ENCODE measurements at regions not wholly inside any gene's neighbourhood (a gene's known extent, or its start where the extent isn't known, plus 50 kb on each side); places are given as distances from the start of the nearest gene placed in this dataset.

DNA sequence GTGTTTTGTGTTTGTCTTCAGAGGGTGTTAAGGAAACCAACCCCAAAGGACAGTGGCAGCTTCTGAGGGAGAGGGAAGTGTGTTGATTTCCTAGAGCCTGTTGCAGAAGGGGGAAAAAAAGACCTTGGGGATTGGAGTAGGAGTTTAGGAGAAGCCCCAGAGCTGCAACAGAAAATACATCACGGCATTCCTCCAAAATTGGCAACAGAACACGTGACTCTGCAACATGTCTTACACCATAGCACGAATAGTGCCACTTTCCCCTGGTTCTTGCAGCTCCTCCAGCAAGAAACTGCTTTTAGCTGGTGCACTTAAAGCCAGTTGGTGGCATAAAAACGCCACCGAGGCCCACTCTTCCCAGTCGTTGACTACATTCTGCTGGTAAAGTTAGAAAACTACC is 473.0 kb downstream of the CD83 start:
- Histone ChIP-seq H3K9me3 (no peaks in the 10 kb centered on the region), H3K4me1 (no peaks in the 10 kb centered on the region), H3K36me3 (no peaks in the 10 kb centered on the region), H3K4me3 (no peak overlapping the region), H3K27ac (no peak overlapping the region), H3K27me3 (no peaks in the 10 kb centered on the region)
- intact Hi-C loops (cut with DNase I) = no loop called here
- no peak for TF ChIP-seq POLR2AphosphoS5 (IDR thresholded peaks at IDR 0.05)
- no peak for TF ChIP-seq EP300 (IDR thresholded peaks at IDR 0.05)
- TF ChIP-seq, protein P1, sequence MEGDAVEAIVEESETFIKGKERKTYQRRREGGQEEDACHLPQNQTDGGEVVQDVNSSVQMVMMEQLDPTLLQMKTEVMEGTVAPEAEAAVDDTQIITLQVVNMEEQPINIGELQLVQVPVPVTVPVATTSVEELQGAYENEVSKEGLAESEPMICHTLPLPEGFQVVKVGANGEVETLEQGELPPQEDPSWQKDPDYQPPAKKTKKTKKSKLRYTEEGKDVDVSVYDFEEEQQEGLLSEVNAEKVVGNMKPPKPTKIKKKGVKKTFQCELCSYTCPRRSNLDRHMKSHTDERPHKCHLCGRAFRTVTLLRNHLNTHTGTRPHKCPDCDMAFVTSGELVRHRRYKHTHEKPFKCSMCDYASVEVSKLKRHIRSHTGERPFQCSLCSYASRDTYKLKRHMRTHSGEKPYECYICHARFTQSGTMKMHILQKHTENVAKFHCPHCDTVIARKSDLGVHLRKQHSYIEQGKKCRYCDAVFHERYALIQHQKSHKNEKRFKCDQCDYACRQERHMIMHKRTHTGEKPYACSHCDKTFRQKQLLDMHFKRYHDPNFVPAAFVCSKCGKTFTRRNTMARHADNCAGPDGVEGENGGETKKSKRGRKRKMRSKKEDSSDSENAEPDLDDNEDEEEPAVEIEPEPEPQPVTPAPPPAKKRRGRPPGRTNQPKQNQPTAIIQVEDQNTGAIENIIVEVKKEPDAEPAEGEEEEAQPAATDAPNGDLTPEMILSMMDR (IDR thresholded peaks at IDR 0.05) = no peak
- no peak for TF ChIP-seq POLR2A (IDR thresholded peaks at IDR 0.05)
- WGBS, 2 donors = 57 to 63% methylated on average over 6 of the region's 6 CpGs
- DNase-seq = no peak

DNA sequence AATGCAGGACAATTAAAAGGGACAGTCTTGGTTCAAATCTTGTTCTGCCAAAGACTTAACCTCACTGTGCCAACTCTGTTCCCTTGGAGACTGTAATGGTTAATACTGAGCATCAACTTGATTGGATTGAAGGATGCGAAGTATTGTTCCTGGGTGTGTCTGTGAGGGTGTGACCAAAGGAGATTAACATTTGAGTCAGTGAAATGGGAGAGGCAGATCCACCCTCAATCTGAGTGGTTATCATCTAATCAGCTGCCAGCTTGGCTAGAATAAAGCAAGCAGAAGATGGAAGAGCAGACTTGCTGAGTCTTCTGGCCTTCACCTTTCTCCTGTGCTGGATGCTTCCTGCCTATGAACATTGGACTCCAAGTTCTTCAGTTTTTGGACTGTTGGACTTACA is 474.4 kb downstream of the CD83 start:
- no peaks in the 10 kb centered on the region for H3K36me3 ChIP-seq
- no peak for DNase-seq
- TF ChIP-seq EP300 (IDR thresholded peaks at IDR 0.05) (no peak), POLR2AphosphoS5 (IDR thresholded peaks at IDR 0.05) (no peak), POLR2A (IDR thresholded peaks at IDR 0.05) (no peak)
- TF ChIP-seq, protein P1 (IDR thresholded peaks at IDR 0.05) = no peak
- H3K27me3 ChIP-seq = no peaks in the 10 kb centered on the region
- no peaks in the 10 kb centered on the region for H3K9me3 ChIP-seq
- 34 to 72% methylated on average over 1 of the region's 1 CpG for WGBS, 2 donors
- H3K4me3 ChIP-seq = no peak overlapping the region
- no peaks in the 10 kb centered on the region for H3K4me1 ChIP-seq
- no peak overlapping the region for H3K27ac ChIP-seq
- intact Hi-C loops (cut with DNase I) = no loop called here

DNA sequence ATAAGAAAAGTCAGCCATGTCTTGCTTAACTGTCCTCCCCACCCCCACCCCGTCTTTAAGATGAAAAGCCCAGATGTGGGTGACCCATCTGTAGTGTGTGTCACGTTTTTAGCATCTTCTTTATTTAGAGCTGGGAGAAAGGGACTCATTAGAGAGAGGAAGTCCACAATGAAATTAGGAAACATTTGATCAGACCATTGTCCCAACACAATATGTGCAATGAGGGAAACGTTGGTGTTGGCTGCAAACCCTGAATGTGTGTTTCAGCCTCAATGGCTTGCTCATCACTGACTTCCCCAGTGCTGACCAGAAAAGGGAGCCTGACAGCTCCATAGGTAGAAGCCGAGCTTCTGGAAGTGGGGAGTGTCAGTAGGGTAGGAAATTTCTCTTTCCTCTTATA is 475.7 kb downstream of the CD83 start:
- no peak for TF ChIP-seq POLR2A (IDR thresholded peaks at IDR 0.05)
- TF ChIP-seq, protein P1 (IDR thresholded peaks at IDR 0.05) = no peak
- TF ChIP-seq EP300 (IDR thresholded peaks at IDR 0.05) = no peak
- TF ChIP-seq POLR2AphosphoS5 (IDR thresholded peaks at IDR 0.05) = no peak
- no peak overlapping the region for H3K4me3 ChIP-seq
- no peaks in the 10 kb centered on the region for H3K4me1 ChIP-seq
- no peak overlapping the region for H3K27ac ChIP-seq
- no peaks in the 10 kb centered on the region for H3K27me3 ChIP-seq
- 90 to 95% methylated on average over 4 of the region's 4 CpGs for WGBS, 2 donors
- intact Hi-C loops (cut with DNase I) = no loop called here
- no peaks in the 10 kb centered on the region for H3K9me3 ChIP-seq
- no peaks in the 10 kb centered on the region for H3K36me3 ChIP-seq
- DNase-seq = no peak

DNA sequence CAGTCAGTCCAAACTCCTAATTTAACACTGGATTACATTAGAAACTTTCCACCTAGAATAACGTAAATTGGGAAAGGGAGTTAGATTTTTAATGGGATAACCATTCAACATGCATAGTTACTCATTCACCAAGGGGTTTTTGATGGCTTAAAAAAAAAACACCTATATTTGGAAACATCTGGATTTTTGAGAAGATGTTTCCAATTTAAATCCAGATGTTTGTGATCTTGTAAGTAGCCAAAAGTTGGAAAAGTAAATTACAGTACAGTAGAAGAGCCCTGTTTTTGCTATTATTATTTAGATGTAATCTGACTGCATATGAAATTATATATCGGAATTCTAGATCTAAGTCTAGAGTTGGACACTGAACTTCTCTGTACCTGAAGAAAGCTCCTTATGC is 478.2 kb downstream of the CD83 start:
- no peak overlapping the region for H3K4me3 ChIP-seq
- no peak overlapping the region for H3K27ac ChIP-seq
- no peaks in the 10 kb centered on the region for H3K9me3 ChIP-seq
- H3K4me1 ChIP-seq = no peaks in the 10 kb centered on the region
- TF ChIP-seq POLR2AphosphoS5 (IDR thresholded peaks at IDR 0.05) (no peak), EP300 (IDR thresholded peaks at IDR 0.05) (no peak), POLR2A (IDR thresholded peaks at IDR 0.05) (no peak)
- TF ChIP-seq, protein P1 (IDR thresholded peaks at IDR 0.05) = no peak
- 50 to 74% methylated on average over 2 of the region's 2 CpGs for WGBS, 2 donors
- H3K27me3 ChIP-seq = no peaks in the 10 kb centered on the region
- intact Hi-C loops (cut with DNase I) = no loop called here
- no peak for DNase-seq
- H3K36me3 ChIP-seq = no peaks in the 10 kb centered on the region

DNA sequence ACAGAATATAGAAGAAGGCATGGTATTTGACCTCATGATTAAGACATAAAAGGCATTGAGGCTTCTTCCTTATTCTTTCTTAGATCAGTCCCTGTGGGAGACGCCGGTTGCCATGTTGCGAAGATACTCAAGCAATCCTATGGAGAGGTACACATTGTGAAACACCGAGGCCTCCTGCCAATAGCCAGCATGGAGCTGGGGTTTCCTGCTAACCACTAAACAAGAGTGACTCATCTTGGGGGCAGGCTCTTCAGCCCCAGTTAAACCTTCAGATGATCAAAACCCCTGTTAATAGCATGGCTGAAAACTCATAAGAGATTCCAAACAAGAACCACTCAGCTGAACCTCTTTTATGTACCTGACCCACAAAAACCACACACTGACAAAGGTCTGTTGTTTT is 478.8 kb downstream of the CD83 start:
- intact Hi-C loops (cut with DNase I) = no loop called here
- peak; percentile 68 for DNase-seq
- H3K4me3 ChIP-seq = no peak overlapping the region
- no peaks in the 10 kb centered on the region for H3K4me1 ChIP-seq
- no peaks in the 10 kb centered on the region for H3K9me3 ChIP-seq
- TF ChIP-seq, protein P1 (IDR thresholded peaks at IDR 0.05) = no peak
- TF ChIP-seq POLR2AphosphoS5 (IDR thresholded peaks at IDR 0.05) (no peak), POLR2A (IDR thresholded peaks at IDR 0.05) (no peak), EP300 (IDR thresholded peaks at IDR 0.05) (no peak)
- no peaks in the 10 kb centered on the region for H3K27me3 ChIP-seq
- 86 to 94% methylated on average over 4 of the region's 4 CpGs for WGBS, 2 donors
- no peaks in the 10 kb centered on the region for H3K36me3 ChIP-seq
- no peak overlapping the region for H3K27ac ChIP-seq

All from sigmoid colon (tissue), 6 donors.